Lower leg skin (tissue), 4 donors: ENCODE measurements at regions not wholly inside any gene's neighbourhood (a gene's known extent, or its start where the extent isn't known, plus 50 kb on each side); places are given as distances from the start of the nearest gene placed in this dataset.

Experiments
- DNase-seq, 2 donors: peaks; one replicate each; pipeline ENCODE4 v3.0.0-alpha.2; 2019; ENCODE audit warnings: low spot score in 2 of 2
- H3K4me3 ChIP-seq: fragments of 200-600 bp; sonication (generic); 2 replicates; pipeline ENCODE4 v1.5.1; 2017; ENCODE audit warnings: mild to moderate bottlenecking, low read depth; ENCODE audit not compliant: poor library complexity, severe bottlenecking
- CTCF ChIP-seq, 3 donors: fragments of 450-650 bp; IDR thresholded peaks; one replicate each; pipeline ENCODE4 v1.5.1; 2016; ENCODE audit warnings: antibody characterized with exemption in 3 of 3, mild to moderate bottlenecking in 3 of 3, moderate library complexity in 2 of 3
- POLR2A ChIP-seq, 2 donors: fragments of 450-650 bp; IDR thresholded peaks; one replicate each; pipeline ENCODE4 v1.6.1; 2016 to 2017; ENCODE audit warnings: antibody characterized with exemption in 2 of 2, mild to moderate bottlenecking in 1 of 2, moderate library complexity in 1 of 2
- WGBS, 2 donors: methylation state at CpG; one replicate each; pipeline ENCODE4 v1.1.5; 2018; 5-methylcytosine and 5-hydroxymethylcytosine counted together
- intact Hi-C: fragments of 100-400 bp; cut with DNase I; formaldehyde crosslinking; loops from one replicate; pipeline ENCODE4 v1.15.0; 2023; ENCODE audit warnings: low total_unique reads

GRCh38 chr2:156864325-156864724, 393.2 kb upstream of the GALNT5 start:
- WGBS, 2 donors, result 13 to 37% methylated on average over 2 of the region's 2 CpGs
- intact Hi-C loops, result no loop called here
- no peak overlapping the region for H3K4me3 ChIP-seq
- no peak for TF ChIP-seq CTCF (IDR thresholded peaks at IDR 0.05)
- no peak for TF ChIP-seq POLR2A (IDR thresholded peaks at IDR 0.05)
- no peak for DNase-seq

- intact Hi-C loops, result no loop called here
- no peak overlapping the region for H3K4me3 ChIP-seq
- 62 to 67% methylated on average over 6 of the region's 6 CpGs for WGBS, 2 donors
- DNase-seq, result no peak
- TF ChIP-seq CTCF (IDR thresholded peaks at IDR 0.05) (no peak), POLR2A (IDR thresholded peaks at IDR 0.05) (no peak)
Observed at GRCh38 chr2:156864753-156865152, 392.8 kb upstream of the GALNT5 start.

GRCh38 chr2:156867201-156867600, 390.3 kb upstream of the GALNT5 start:
- no peak overlapping the region for H3K4me3 ChIP-seq
- intact Hi-C loops, result no loop called here
- no peak for DNase-seq
- 80 to 83% methylated on average over 2 of the region's 2 CpGs for WGBS, 2 donors
- TF ChIP-seq CTCF (IDR thresholded peaks at IDR 0.05) (no peak), POLR2A (IDR thresholded peaks at IDR 0.05) (no peak)

GRCh38 chr2:156874707-156875106, 382.8 kb upstream of the GALNT5 start:
- intact Hi-C loops, result no loop called here
- TF ChIP-seq CTCF (IDR thresholded peaks at IDR 0.05), result no peak
- TF ChIP-seq POLR2A (IDR thresholded peaks at IDR 0.05), result no peak
- 46 to 51% methylated on average over 3 of the region's 3 CpGs for WGBS, 2 donors
- DNase-seq, result no peak
- H3K4me3 ChIP-seq, result no peak overlapping the region

GRCh38 chr2:156883804-156884203, 373.7 kb upstream of the GALNT5 start:
- WGBS, 2 donors, result 82 to 86% methylated on average over 3 of the region's 3 CpGs
- no peak overlapping the region for H3K4me3 ChIP-seq
- TF ChIP-seq CTCF (IDR thresholded peaks at IDR 0.05), result no peak
- TF ChIP-seq POLR2A (IDR thresholded peaks at IDR 0.05), result no peak
- no peak for DNase-seq
- intact Hi-C loops, result no loop called here

- intact Hi-C loops, result no loop called here
- H3K4me3 ChIP-seq, result no peak overlapping the region
- no peak for TF ChIP-seq POLR2A (IDR thresholded peaks at IDR 0.05)
- DNase-seq, result no peak
- WGBS, 2 donors, result 80 to 88% methylated on average over 3 of the region's 3 CpGs
Observed at GRCh38 chr2:156884216-156884615, 373.3 kb upstream of the GALNT5 start.
